NCI-H1694 treated with DMSO at 0.1 percent for 48 hours (cell line): ENCODE measurements at regions not wholly inside any gene's neighbourhood (a gene's known extent, or its start where the extent isn't known, plus 50 kb on each side); places are given as distances from the start of the nearest gene placed in this dataset.
"Not testable (repeated sequence)": the region's sequence is repeated elsewhere in the genome, so short reads cannot be mapped to it uniquely, and the experiment has no call there.

ENCODE experiments used
- DNase-seq: peaks from one replicate; lab custom pipeline; 2025; lab: John Stamatoyannopoulos, UW

DNA sequence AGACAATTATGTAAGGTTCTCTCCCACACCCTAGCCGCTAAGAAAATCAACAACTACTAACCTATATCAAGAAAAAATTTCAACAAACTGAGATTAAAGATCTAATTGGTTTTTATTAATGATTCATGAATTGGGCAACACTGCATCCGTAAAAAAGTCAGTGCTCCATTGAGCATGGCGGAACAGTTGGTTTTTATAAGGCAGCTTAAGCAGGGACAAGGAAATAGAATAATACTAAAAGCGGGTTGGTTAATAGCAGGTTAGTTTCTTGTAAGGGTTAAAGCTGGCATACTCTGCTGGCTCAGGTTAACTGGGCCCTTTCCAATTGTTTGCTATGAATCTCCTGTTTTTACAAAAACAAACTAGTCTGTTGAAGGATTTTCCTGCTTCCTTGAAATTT, 202.3 kb upstream of the RASGEF1B start:
- DNase-seq = no peak

DNA sequence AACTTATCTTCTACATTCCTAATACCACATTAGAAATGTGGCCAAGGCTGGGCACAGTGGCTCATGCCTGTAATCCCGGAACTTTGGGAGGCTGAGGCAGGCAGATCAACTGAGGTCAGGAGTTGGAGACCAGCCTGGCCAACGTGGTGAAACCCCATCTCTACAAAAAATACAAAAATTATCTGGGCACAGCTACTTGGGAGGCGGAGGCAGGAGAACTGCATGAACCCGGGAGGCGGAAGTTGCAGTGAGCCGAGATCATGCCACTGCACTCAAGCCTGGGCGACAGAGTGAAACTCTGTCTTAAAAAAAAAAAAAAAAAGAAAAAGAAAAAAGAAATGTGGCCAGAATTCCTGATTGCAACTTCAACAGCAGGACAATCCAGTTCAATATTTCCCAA, 196.6 kb upstream of the RASGEF1B start:
- not testable (repeated sequence) for DNase-seq

DNA sequence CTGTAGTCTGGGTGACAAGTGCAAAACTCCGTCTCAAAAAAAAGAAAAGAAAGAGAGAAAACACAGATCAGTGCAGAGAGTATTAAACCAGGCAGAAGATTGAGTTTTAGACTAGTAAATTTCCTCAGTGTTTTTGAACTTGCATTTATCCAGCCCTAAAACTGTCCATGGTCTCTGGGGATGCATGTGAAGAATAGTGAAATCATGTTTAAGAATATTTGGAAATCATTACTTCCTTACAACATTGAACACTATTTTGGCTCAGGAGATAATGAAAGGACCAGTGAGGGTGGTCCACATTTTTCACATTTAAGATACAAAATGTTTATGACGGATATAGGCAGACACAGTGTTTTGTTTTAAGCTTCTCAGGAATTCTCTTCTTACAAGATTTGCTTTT, 195.8 kb upstream of the RASGEF1B start:
- no peak for DNase-seq

DNA sequence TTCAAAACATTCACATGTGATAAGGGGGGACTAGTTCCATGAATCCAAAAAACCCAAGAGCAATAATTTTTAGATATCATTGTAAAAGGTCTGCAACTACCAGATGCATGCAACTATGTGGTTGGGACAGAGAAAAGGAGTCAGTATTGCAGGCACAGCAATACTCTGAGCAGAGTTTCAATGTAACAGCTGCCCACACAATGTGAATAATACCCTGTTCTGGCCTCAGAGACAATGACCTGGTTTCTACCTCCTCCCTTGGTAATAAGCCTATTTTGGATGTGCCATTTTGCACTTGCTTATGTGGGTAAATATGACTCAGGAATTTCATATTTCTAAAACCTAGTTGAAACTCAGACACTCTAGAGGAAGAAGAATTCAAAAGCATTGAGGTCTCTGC, 194.8 kb upstream of the RASGEF1B start:
- DNase-seq = no peak

DNA sequence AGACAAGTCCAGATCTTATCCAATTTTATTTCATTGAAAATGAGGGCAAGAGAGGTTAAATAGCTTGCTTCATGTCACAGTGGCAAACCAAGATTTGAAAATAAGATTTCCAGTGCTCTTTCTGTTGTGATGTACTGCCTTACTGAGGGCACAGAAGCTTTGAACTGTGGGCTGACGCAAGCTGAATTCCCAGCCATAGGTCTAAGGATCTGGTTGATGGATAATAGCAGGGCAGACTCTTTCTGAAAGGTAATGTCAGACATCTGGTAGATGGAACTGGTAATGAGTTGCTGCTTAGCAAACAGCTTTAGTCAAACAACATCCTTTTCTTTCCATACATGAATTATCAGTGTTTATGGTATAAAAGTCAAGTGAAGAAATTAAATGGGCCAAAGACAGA, 193.9 kb upstream of the RASGEF1B start:
- DNase-seq = no peak

DNA sequence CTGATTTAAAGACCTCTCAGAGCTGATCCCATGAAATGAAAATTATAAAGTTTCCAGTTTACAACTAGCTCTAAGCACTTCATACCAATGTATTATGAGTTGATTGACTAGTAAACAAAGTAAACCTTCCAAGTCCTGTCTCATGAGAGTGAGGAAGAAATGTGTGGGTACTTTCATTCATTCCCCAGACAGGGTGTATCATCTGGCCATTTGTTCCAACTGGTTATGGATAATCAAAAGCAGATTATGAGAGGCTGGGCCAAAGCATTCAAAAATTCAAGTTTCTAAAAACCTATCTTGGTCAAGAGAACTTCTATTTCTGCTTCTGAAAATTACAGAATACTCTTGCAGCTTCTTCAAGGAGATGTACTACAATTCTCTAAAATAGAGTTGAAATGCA, 193.3 kb upstream of the RASGEF1B start:
- no peak for DNase-seq

DNA sequence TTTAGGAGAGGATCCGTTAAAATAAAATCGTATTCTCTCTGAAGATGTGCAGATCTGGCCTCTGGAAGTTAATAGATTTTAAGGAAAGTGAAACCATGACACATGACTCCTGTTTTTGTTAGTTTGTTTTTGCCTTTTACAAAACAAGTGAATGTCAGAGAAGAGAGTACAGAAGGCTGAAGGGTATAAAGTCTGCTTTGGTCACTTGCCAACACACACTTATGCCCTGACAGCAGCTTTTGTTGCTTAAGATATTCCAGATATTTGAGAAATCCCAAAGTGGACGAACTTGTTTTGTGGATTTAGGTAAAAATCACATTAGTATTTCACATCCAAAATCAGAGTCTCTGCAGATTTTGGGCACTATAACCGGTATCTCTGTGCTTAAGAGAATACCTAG, 192.4 kb upstream of the RASGEF1B start:
- no peak for DNase-seq

DNA sequence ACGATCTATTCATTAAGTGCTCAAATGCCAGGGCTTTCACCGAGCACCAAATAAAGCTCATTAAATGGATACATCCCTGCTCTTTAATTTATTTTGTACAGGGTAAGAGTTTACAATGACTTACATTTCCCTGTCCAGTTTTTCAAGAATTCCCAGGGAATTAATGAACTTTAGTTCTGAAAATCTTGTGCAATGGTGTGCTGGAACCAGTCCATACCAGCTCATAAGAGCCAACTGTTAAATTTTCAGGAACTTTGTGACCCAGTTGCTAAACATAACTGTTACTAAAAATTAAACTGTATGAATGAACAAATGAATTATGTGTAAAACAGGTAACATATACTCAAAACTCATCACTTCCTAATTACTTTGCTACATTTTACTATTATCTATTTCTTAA, 191.7 kb upstream of the RASGEF1B start:
- DNase-seq = no peak

DNA sequence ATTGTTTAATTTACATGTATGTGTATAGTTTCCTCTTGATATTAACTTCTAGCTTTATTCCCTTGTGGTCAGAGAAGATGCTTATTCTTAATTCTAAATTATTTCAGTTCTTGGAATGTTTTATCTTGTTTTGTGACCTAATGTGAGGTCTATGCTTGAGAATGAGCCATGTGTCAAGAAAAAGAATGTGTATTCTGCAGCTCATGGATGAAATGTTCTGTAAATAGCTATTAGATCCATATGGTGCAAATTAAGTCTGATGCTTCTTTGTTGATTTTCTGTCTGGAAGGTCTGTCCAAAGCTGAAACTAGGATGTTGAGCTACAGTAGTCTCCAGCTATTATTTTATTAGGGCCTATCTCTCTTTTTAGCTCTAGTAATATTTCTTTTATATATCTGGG, 187.3 kb upstream of the RASGEF1B start:
- peak; percentile 2 for DNase-seq

DNA sequence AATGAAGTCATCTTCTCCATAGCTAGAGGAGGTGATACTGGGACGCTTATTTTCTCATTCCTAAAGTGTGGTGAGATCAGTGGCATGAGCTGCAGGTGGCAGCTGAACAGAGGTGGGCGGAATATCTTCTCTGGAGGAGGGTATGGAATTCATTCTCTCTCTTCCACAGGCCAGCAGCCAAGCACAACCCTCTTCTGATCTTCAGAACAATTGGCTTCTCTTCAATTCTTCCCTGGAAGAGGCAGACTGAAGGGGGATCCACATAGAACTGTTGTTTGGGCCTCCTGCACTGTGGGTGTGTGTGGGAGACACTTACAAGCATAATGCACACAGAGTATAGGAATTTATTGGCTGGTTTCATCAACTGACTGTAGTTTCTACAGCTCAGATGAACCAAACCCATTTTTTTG, 180.4 kb upstream of the RASGEF1B start:
- DNase-seq = no peak

DNA sequence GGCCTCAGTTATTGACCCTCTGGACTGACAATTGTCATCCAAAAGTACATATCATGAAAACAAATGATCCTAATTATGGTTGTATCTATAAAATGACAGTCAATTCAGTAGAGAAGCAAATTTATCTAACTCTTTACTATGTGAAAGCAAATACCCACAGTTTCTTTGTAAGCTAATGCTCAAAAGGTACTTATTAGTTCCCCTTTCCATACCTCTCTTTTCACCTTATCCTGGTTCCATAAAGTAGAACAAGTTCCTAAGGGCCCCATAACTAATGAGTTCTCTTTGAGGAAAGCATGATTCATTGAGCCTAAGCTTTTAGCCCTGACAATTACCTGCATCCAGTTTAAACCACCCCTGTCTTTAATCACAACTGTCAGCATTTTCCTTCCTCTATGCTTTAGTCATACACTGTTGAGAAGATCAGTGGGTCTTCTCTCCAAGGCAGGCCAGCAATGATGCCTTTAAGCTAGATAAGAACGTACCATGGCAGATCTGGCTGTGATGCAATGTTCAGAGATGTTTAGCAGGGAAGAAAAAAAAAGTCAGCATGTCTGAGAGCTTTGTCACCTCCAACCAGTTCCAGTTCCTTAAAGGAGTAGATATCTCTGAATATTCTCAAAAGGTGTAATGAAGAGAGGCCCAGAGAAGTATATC, 179.7 kb upstream of the RASGEF1B start:
- DNase-seq = no peak

DNA sequence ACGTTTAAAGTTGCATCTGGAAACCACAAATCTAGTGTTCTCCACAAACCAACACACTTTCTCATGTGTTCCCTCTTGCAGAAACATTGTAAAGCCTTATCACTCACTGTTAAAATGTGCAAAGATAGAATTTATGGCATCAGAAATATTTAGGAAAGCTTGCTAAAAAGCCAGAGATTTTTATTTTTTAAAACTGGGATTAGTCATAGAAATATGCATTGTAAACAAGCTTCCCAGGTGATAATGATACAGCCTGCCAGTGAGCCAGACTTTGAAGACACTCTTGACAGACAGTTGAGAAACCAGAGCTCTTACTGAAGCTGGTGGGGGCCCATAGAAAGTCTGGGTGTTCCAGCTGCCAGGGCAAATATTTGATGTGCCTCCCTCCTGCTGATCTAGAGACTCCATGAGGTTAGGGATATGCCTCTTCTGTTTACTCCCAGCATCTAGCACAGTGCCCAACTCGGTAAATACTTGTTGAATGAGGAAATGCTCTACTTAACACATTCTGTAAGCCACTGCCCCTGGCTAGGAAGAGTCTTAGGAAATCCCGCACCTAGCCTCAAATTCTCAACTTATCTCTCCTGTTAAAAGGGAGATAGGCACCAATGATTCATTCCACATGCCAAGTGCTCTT, 179.0 kb upstream of the RASGEF1B start:
- no peak for DNase-seq

DNA sequence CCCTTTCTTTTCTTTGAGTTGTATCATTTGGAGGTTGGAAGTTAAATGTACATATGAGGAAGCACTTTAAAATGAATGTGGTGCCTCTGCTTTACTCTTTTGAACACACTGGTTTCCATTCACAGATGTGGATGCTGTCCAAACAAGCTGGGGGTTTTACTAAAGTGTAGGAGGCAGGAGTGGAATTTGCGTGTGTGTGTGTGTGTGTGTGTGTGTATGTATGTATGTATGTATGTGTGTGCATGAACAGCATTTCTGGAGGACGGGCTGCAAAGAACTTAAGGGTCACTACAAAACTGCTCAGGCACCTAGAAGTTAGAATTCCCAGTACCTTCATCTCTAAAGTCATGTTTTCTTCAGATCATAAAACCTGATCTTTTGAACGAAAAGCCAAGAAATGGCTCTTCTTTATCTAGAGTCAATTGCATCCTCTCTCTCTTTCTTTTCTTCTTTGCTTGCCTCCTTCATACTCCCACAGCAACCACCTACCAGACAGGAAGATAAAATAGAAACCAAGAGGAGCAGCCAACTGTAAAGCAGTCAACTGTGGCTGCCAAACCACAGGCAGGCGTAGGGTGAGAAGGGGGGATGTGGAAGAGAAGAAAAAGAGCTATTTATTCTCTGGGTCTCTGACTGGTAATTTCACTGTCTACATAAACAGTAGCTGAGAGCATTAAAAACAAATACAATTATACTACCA, 177.0 kb upstream of the RASGEF1B start:
- peak; percentile 2 for DNase-seq

DNA sequence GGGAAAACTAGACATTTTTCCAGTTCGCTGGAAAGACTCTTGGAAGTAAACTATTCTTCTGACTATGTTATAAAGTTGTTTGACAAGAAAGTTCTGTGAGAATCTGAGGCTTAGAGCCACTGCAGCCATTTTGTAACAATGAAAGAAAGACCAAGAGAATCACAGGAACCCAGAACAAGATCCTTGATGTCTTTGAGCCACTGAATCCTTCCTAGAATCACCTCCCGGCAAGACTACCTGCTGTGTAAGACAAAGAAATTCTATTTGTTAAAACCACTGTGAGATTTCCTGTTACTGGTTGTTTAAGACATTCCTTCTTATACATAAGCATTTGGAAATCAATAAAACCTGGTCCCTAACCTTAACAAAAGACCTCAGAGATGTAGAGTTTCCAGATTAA, 175.7 kb upstream of the RASGEF1B start:
- DNase-seq = no peak

DNA sequence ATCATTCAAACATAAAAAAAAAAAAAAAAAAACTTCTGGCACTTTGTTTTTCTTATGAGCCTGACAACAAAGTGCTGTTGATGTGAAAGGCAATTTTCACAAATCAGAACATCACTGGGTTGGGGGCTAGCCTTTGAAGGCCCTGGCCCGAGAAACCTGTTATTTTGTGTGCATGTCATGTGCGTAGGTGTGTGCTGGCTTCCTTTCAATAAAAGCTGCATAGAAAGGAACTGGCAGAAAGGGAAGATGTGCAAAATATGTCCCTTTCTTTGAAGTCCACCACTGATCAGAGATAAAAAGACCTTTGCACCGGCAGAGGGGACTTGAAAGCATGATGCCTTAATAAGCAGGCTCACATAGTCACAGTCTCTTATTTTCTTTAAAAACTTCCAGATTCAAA, 170.8 kb upstream of the RASGEF1B start:
- DNase-seq = no peak

DNA sequence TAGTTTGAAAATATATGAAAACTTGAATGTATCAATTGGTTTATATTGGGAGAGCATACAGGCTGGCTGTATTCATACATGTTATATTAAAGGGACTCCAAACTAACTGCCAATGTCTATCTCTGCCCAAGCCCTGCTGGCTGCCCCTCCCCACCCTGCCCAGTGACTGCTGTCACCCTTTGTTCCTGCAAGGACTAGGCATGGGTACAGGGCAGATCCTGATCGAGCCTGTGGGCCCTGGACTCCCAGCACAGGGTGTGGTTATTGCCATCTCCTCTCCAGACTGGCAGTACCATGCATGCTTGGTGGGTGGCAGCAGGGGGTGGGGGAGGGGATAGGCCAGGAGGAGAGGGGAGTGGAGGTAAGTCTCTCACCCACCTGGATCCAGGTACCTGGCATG, 167.5 kb upstream of the RASGEF1B start:
- DNase-seq = no peak

DNA sequence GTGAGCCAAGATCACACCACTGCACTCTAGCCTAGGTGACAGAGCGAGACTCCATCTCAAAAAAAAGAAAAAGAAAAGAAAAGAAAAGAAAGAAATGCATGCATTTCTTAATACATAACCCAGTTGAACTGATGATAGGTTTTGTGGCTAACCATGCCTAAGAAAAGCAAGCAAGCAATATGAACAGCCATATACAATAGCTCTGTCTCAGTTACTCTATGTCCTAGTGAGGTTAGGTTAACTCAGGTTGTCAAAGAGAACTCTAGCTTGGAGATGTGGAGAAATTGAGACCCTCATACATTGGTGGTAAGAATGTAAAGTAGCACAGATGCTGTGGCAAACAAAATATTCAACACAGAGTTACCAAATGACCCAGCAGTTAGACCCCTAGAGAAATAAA, 167.0 kb upstream of the RASGEF1B start:
- no peak for DNase-seq

DNA sequence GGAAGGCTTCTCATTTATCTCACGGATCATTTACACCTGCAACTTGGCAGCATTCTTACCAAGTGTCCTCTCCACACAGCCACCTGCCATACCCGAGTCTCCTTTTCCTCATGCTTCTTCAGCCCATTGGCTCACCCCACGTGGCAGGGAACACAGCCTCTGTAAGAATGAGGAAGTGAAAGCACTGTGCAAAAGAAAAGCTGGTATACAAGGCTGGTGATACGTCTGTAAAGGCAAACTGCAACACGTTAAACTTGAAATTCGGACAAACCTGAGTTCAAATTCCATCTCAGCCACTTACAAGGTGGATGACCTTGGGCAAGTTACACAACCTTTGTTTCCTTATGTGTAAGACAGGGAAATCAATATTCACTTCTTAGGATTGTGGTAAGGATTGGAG, 164.0 kb upstream of the RASGEF1B start:
- no peak for DNase-seq

DNA sequence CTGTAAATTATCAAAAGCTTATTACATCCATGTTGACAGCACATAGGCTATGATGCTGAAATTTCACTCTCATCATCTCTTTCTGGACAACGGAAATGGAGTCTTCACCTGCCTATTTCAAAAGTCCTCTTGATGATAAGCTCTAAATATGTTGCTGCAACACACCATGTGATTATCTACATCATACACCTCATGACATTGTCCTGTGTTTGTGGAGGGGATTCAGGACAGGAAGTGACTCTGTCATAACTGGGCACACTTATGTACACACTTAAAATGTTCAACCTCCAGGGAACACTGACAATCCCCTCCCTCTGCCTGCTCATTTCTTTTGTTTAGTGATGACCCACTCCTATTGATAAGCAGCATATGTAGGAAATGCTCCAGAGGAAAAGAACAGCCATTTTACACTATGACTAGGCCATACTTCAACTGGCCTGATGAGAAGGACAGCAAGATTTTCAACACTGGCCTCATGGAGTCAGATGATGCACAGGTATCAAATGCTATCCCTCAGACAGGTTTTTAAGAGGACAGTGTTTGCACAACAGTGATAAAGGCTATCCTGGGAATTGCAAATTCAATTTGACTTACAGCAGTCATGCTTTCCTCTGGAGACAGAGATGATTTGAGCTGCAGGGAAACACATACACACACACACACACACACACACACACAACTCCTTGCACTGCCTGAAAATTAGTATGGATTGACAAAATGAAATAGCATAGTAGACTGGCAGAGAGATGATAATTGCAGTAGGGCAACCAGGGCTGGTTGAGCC, 163.3 kb upstream of the RASGEF1B start:
- no peak for DNase-seq

DNA sequence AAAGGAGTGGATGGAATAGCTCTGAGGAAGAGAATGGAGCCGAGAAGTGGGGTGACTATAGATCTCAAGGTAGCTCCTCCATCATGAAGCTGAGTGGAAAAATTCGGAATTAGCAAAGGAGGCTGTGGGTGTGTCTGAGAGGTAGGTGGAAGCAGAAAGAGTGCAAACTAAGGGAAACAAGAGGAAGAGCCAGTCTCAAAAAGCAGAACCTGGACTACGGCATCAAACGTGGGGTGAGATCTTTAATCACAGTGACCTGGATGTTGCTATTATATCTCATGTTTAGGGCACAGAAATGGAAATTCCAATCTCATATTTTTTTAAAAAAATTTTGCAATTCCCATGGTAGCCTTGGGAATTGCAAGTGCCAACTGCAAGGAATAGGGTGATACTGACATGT, 162.5 kb upstream of the RASGEF1B start:
- DNase-seq = no peak

DNA sequence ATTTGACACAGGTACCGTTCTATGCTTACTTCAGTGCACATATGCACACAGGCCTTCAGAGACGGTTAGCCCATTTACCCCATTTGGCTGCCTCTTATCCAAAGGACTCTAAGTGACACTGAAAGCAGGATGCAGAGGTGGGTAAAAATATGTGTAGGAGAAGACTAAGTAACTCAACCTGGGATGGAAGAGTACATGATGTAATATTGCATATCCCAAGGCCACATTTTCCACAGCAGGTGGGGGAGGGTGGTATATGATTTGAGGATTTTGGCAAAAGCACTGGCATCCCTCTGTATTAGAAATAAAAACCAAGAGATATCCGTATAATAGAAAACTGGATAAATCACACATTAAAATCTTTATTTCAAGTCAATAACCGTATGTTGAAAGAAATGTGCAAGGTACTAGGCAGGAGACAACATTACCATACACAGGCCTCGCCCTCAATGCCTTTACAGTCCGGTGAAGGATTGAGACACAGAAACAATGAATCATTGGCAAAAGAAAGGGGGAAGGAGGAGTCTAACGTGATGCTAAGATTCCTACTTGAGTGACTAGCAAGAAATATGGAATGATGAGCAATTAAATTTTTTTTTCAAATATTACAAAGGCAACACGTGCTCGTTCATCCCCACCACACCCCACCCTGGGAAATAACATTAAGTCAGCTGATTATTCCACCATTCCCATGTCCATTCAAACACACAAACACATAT, 161.0 kb upstream of the RASGEF1B start:
- no peak for DNase-seq

DNA sequence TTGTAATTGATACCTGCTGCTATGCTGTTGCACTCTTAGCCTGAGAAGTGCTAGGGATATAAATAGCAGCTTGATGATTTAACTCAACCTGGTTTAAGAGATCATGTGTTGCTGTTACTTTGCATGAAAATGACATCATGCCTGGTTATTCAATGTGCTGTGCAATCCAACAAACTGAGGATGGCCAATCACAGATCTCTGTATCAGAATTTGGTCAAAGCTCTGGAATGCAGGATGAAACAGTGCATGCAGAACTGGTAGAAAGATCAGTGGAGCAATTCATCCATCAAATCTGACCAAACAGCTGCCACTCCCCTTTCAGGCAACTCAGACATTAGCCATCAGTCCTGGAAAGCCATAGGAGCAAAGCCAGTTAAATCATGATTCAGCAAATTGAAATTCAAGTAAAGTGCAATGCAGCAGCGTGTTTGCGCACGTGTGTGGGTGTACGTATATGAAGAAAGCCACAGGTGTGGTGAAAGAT, 160.3 kb upstream of the RASGEF1B start:
- no peak for DNase-seq
